ENCODE measurements at regions not wholly inside any gene's neighbourhood (a gene's known extent, or its start where the extent isn't known, plus 50 kb on each side); places are given as distances from the start of the nearest gene placed in this dataset.

- TF ChIP-seq ESRRA (IDR thresholded peaks at IDR 0.05; ENCODE audit: low read length) (no peak), EP300 (IDR thresholded peaks at IDR 0.05; ENCODE audit: borderline replicate concordance in 1 of 2, control insufficient read depth in 1 of 2, low read depth in 2 of 2, low read length in 2 of 2) (no peak), CTCF (IDR thresholded peaks at IDR 0.05 in 2 of 3, conservative IDR thresholded peaks at IDR 0.05 in 1 of 3; ENCODE audit: control insufficient read depth in 2 of 3, extremely low read depth in 1 of 3, insufficient read depth in 1 of 3, low read depth in 3 of 3, low read length in 3 of 3) (no peak), NRF1 (conservative IDR thresholded peaks at IDR 0.05; ENCODE audit: low read depth, low read length) (no peak), BRCA1 (IDR thresholded peaks at IDR 0.05; ENCODE audit: low read depth, low read length) (no peak), RFX5 (IDR thresholded peaks at IDR 0.05; ENCODE audit: low read depth, low read length) (no peak), YY1 (IDR thresholded peaks at IDR 0.05; ENCODE audit: low read depth, low read length) (no peak), STAT1 (conservative IDR thresholded peaks at IDR 0.05) (no peak), SMC3 (IDR thresholded peaks at IDR 0.05; ENCODE audit: borderline replicate concordance, low read length) (no peak), BHLHE40 (IDR thresholded peaks at IDR 0.05; ENCODE audit: borderline replicate concordance in 1 of 2, low read depth in 2 of 2, low read length in 1 of 2) (no peak)
- TF ChIP-seq, protein P1, sequence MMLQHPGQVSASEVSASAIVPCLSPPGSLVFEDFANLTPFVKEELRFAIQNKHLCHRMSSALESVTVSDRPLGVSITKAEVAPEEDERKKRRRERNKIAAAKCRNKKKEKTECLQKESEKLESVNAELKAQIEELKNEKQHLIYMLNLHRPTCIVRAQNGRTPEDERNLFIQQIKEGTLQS (IDR thresholded peaks at IDR 0.05; ENCODE audit: borderline replicate concordance, extremely low read depth, low read depth, low read length), result no peak
Measured at GRCh38 chr1:184156521-184157393, 105.2 kb downstream of the TSEN15 start.

Data from GM12878 (cell line).